ENCODE measurements at regions not wholly inside any gene's neighbourhood (a gene's known extent, or its start where the extent isn't known, plus 50 kb on each side); places are given as distances from the start of the nearest gene placed in this dataset.
"Not testable (repeated sequence)": the region's sequence is repeated elsewhere in the genome, so short reads cannot be mapped to it uniquely, and the experiment has no call there.

DNA sequence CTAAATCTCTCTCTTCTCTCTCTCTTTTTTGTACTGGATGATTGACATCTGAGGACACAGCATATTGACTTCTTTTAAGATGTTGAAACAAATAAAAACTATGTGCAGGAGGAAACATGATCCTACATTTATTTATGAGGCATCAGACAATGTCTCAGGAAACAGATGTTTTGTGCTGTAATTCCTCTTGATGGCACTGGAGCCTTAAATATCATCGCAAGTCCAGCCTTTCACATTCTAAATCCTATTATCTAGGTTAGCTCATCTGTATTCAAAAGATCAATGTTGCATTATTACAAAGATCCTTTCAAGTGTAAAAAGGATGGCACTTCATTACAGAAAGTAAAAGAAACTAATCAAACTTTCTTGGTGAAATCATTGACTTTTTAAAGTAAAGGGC is 63.9 kb downstream of the MAT2B start:
- no peak overlapping the region for H3K4me3 ChIP-seq (ENCODE audit: low read depth, low read length)
- TF ChIP-seq, protein P1, sequence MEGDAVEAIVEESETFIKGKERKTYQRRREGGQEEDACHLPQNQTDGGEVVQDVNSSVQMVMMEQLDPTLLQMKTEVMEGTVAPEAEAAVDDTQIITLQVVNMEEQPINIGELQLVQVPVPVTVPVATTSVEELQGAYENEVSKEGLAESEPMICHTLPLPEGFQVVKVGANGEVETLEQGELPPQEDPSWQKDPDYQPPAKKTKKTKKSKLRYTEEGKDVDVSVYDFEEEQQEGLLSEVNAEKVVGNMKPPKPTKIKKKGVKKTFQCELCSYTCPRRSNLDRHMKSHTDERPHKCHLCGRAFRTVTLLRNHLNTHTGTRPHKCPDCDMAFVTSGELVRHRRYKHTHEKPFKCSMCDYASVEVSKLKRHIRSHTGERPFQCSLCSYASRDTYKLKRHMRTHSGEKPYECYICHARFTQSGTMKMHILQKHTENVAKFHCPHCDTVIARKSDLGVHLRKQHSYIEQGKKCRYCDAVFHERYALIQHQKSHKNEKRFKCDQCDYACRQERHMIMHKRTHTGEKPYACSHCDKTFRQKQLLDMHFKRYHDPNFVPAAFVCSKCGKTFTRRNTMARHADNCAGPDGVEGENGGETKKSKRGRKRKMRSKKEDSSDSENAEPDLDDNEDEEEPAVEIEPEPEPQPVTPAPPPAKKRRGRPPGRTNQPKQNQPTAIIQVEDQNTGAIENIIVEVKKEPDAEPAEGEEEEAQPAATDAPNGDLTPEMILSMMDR (IDR thresholded peaks at IDR 0.05; ENCODE audit: low read depth, low read length, missing control alignments), result no peak
- no peak for DNase-seq (ENCODE audit: low read depth)

DNA sequence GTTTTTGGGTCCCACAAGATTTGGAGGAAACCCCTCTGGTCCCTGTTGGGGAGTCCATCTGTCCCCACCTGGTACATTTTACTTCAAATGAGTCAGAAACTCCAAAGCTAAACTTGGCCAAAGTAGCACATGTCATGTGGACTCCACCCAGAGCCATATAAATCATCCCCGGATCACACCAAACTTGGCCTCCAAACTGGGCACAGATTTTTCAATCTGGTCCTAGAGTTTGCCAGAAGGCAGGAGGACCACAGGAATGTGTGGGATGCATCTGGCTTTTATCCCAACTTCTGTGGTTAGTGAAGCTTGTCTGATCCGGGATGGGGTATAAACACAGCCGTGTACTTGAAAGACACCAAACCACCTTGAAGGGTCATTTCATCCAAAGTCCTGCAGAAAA is 66.3 kb downstream of the MAT2B start:
- DNase-seq (ENCODE audit: low read depth), result no peak
- TF ChIP-seq, protein P1 (IDR thresholded peaks at IDR 0.05; ENCODE audit: low read depth, low read length, missing control alignments), result no peak
- H3K4me3 ChIP-seq (ENCODE audit: low read depth, low read length), result no peak overlapping the region

DNA sequence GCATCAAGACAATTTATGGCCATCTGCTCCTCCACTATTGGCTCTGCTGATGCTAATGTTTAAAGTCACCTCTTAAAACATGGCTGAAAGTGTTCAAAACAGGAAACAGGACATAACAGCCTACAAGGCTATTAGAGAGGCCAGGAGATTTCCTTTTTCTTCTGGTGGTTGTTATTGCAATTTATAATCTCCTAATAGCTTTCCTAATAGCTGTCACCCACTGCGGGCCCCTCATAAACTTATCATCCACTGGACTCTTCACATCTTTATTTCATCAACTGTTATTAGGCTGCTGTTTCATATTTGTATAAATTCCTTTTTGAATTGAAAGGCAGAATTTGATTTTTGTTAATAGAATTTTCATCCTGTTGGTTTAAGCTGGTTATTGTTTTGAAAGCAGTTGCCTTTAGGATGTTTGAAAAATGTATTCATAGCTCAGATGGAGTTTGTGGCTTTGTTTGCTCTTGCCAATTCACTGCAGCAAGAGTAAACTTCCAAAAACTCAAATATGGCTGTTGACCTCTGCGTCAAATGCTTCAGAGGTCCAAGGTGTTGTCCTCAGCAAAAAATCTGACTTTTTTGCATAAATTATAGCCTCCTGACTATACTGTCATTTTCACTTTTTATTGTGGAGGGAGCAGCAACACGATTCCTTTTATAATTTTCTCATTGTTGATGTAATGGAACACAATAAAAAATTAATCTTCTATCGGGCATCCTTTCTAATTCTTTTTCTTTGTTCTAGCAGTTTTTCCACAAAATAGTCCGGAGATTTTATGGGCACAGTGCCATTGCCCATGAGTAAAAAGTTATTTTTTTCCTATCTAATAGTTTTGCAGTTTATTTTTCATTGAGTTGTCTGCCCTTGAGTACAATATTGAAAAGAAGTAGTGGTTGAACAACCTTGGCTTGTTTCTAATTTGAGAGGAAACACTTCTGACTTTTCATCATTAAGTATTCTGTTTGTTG is 69.3 kb downstream of the MAT2B start:
- TF ChIP-seq, protein P1 (IDR thresholded peaks at IDR 0.05; ENCODE audit: low read depth, low read length, missing control alignments), result no peak
- DNase-seq (ENCODE audit: low read depth), result no peak

DNA sequence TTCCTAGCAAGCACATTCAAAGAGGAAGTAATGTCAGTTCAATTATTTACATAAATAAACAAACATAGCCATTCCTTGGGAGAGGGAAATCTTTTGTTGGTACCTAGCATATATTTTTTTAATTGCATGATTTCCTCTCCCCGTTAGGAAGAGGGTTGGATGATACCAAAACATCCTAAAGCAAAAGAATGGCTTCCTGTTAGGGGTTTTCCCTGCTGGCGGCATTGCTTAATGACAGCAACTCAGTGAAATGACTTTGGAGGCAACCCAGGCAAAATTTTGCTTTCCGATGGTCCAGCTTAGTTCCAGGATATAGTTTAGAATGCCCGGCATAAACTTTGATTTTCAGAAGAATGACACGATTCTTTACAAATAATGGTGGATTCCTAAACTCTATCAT is 73.2 kb downstream of the MAT2B start:
- DNase-seq (ENCODE audit: low read depth), result no peak
- TF ChIP-seq, protein P1 (IDR thresholded peaks at IDR 0.05; ENCODE audit: low read depth, low read length, missing control alignments), result no peak
- no peak overlapping the region for H3K4me3 ChIP-seq (ENCODE audit: low read depth, low read length)

More for the DNA sequence above, 69.3 kb downstream of the MAT2B start:
- no peak overlapping the region for H3K4me3 ChIP-seq (ENCODE audit: low read depth, low read length)

DNA sequence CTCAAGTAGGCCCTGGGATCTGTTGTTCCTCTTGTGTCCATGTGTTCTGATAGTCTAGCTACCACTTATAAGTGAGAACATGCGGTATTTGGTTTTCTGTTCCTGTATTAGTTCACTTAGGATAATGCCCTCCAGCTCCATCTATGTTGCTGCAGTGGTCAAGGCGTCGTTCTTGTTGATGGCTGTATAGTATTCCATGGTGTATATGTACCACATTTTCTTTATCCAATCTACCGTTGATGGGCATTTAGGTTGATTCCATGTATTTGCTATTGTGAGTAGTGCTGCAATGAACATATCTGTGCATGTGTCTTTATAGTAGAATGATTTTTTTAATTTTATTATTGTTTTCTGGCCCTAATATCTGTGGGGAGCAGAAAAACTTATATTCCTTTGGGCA is 74.3 kb downstream of the MAT2B start:
- H3K4me3 ChIP-seq (ENCODE audit: low read depth, low read length), result no peak overlapping the region
- TF ChIP-seq, protein P1 (IDR thresholded peaks at IDR 0.05; ENCODE audit: low read depth, low read length, missing control alignments), result no peak
- DNase-seq (ENCODE audit: low read depth), result no peak

DNA sequence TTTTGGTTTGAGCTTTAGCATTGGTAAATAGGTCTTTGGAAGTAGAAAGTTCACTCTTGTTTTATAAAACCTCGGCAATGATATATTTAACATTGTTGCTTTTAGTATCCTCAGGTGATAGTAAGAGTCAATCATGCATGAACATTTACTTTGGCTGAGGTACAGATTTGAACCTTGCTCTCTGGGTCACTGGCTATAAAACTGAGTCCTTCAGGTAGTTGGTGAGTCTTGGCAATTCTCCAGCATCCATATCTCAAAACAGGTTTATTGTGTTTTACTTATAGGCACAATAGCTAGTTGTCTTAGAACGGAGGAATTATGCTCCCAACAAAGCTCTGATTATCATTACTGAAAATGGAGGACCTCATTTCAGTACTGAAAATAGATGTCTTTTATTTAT is 75.1 kb downstream of the MAT2B start:
- no peak for DNase-seq (ENCODE audit: low read depth)

DNA sequence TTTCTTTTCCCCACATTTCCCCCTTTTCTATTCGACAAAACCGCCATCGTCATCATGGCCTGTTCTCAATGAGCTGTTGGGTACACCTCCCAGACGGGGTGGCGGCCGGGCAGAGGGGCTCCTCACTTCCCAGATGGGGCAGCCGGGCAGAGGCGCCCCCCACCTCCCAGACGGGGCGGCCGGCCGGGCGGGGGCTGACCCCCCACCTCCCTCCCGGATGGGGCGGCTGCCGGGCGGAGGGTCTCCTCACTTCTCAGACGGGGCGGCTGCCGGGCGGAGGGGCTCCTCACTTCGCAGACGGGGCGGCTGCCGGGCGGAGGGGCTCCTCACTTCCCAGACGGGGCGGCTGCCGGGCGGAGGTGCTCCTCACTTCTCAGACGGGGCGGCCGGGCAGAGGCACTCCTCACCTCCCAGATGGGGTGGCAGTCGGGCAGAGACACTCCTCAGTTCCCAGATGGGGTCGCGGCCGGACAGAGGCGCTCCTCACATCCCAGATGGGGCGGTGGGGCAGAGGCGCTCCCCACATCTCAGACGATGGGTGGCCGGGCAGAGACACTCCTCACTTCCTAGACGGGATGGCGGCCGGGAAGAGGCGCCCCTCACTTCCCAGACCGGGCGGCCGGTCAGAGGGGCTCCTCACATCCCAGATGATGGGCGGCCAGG is 78.2 kb downstream of the MAT2B start:
- H3K4me3 ChIP-seq (ENCODE audit: low read depth, low read length); DNase-seq (ENCODE audit: low read depth): not testable (repeated sequence)

More for the DNA sequence above, 75.1 kb downstream of the MAT2B start:
- TF ChIP-seq, protein P1 (IDR thresholded peaks at IDR 0.05; ENCODE audit: low read depth, low read length, missing control alignments), result no peak
- H3K4me3 ChIP-seq (ENCODE audit: low read depth, low read length), result no peak overlapping the region

Measured in GM12864 (cell line).